GM21390 (cell line): ENCODE measurements at regions not wholly inside any gene's neighbourhood (a gene's known extent, or its start where the extent isn't known, plus 50 kb on each side); places are given as distances from the start of the nearest gene placed in this dataset.

Source experiments
- ATAC-seq: cut with Tn5 transposase; IDR thresholded peaks from one replicate; pipeline ENCODE4 v1.9.1; 2021; ENCODE audit not compliant: unreplicated experiment

DNA sequence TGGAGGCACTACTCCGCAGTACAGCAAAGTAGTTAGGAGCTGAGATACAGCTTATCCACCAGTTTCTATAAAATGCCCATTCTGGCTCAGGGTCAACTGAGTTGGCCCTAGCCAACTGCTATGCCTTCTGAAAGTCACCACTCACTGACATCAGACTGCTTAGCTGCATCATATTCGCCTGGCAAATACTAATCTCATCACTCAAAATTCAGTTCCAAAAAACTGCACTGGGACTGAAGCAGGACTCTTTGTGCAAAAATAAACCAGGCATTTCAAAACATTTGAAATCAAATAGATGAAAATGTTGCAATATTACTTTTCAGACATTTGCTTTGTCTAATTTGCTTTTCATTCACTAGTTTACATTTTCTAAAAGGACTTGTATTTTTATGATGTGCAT lies 230.0 kb downstream of the ALDH8A1 start:
- ATAC-seq: no peak

GRCh38 chr6:134719286-134719685 lies 230.6 kb downstream of the ALDH8A1 start:
- ATAC-seq: no peak

GRCh38 chr6:134714679-134715078 lies 235.2 kb downstream of the ALDH8A1 start:
- no peak for ATAC-seq

GRCh38 chr6:134714113-134714512 lies 235.8 kb downstream of the ALDH8A1 start:
- ATAC-seq: no peak

DNA sequence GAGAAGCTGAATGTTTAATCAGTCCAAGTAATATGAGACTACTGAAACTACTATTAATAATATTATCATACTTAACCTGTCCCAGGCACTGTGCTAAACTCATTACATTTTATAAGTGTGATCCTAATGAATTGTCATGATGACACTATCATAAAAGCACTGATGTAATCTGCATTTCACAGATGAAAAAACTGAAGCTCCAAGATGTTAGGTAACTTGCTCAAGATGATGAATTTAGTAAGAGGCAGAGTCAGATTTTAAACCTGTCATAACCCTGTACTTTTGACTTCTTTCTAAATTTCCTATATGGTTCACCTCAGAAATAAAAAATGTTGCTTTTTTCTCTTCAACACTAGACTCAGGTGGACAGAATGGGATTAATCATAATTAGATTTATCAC lies 237.6 kb downstream of the ALDH8A1 start:
- no peak for ATAC-seq

GRCh38 chr6:134708079-134708478 lies 241.8 kb downstream of the ALDH8A1 start:
- ATAC-seq: no peak

GRCh38 chr6:134707342-134708031 lies 242.4 kb downstream of the ALDH8A1 start:
- ATAC-seq: no peak

GRCh38 chr6:134706806-134707205 lies 243.1 kb downstream of the ALDH8A1 start:
- no peak for ATAC-seq

DNA sequence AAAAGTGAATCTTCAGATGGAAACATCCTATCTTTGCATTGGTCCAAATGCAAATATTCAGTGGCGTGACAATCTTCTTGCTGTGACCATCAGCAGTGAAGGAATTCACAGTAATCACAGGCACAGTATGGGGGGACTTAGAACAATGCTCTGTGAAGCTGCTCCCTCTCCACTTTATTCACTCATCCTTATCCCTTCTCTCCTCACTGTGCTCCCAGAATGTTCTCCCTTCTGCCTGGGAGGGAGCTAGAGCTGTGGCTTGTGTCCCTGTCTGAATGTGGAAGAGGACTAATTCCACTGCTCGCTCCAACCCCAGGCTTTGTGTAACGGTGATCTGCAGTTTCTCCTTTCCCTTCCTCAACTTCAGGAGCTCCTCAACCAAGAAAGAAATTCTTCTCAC lies 243.7 kb downstream of the ALDH8A1 start:
- ATAC-seq: no peak

DNA sequence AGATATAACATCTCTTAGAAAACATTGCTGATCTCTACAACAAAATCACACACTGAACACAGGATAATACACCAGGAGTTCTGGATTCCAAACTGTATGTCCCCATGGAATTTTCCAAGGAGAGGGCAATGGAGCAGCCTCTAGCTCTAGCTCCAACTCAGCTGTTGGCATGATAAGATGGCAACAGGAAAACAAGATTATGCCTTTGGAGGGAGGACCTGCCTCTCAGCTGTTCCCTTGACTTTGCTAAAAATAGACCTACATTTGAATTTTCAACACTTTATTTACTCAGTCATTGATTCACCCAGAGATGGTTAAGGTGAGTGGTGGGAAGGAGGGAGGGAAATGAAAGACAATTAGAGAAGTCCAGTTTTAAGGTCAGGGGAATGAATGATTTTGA lies 246.7 kb downstream of the ALDH8A1 start:
- no peak for ATAC-seq

DNA sequence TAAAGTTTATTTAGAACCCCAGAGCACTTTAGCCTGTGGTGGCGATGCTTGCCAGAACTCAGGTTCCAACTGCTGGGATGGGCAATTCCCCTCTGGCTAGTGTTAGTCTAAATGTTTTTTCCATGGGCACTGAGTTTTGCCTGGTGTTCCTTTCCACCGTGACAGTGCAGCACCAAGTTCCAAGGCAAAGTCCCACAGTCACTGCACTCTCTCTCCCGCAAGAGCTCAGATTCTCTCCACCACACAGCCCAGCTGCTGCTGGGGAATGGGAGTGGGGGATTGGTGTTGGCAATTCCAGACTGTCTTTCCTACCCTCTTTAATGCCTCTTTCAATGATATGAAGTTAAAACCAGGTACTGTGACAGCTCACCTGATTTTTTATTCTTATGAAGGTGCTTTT lies 247.6 kb downstream of the ALDH8A1 start:
- ATAC-seq: no peak

DNA sequence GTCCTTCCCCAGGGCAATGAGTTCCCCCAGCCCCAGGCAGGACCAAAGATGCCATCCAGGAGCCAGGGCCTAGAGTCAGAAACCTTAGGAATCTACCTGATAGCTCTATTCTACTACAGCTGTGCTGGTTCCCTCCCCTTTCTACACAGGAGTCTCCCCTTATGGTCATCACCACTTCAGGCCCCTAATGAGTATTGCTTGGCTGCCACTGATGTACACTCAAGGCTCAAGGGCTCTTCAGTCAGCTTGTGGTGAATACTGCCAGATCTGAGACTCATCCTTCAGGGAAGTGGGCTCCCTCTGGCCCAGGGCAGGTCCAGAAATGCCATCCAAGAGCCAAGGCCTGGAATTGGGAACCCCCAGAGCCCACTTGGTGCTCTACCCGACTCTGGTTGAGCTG lies 248.6 kb downstream of the ALDH8A1 start:
- ATAC-seq: no peak

DNA sequence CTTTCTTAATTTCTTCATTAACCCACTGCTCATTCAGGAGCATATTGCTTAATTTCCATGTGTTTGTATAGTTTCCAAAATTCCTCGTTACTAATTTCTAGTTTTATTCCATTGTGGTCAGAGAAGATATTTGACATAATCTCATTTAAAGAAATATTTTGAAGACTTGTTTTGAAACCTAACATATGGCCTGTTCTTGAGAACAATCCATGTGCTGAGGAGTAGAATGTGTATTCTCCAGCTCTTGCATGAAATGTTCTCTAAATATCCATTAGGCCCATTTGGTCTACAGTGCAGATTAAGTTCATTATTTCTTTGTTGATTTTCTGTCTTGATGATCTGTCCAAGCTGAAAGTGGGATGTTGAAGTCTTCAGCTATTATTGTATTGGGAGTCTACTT lies 251.7 kb downstream of the ALDH8A1 start:
- no peak for ATAC-seq

GRCh38 chr6:134692008-134692407 lies 257.9 kb downstream of the ALDH8A1 start:
- no peak for ATAC-seq

- no peak for ATAC-seq
Measured at GRCh38 chr6:134691180-134691579, 258.7 kb downstream of the ALDH8A1 start.

- no peak for ATAC-seq
Measured at GRCh38 chr6:134690048-134690447, 259.9 kb downstream of the ALDH8A1 start.

DNA sequence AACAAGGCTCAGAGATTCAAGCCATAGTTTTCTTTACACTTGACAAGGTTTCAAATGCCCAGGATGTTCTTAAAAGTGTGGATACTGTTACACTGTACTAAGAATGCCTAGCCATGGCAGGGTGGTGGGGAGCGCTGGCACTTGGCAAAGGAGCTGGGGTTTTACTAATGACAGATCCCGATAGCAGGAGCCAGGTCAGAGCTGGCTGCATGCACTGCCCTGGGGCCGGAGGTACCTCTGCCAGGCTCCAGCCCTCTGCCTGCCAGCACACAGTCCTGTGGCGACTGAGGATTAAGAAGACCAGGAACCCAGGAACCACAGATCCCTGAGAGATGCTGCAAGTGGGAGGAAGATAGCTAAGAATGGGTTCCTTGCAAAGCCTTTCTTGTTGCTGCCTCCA lies 260.3 kb downstream of the ALDH8A1 start:
- ATAC-seq: no peak

GRCh38 chr6:134689177-134689576 lies 260.7 kb downstream of the ALDH8A1 start:
- ATAC-seq: no peak

DNA sequence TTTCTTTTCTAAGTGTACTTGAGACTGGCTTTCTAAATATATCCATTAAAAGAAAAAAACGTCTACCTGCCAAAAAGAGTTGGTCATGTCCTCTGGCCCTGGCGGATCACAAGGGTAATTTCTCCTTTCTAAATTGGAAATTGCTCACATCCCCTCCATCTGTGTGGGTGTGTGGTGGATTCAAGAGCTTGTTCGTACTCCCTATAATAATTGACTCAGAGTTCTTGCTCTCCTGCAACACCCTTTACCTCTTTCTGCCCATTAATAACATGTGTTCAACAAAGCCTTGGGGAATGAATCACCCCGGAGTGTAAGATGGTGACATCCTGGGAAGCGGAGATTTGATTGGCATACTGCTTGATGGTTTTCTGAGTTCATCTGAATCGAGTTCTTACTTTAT lies 263.8 kb downstream of the ALDH8A1 start:
- ATAC-seq: no peak

GRCh38 chr6:134684423-134684795 lies 265.5 kb downstream of the ALDH8A1 start:
- no peak for ATAC-seq

GRCh38 chr6:134683783-134684422 lies 266.0 kb downstream of the ALDH8A1 start:
- no peak for ATAC-seq

DNA sequence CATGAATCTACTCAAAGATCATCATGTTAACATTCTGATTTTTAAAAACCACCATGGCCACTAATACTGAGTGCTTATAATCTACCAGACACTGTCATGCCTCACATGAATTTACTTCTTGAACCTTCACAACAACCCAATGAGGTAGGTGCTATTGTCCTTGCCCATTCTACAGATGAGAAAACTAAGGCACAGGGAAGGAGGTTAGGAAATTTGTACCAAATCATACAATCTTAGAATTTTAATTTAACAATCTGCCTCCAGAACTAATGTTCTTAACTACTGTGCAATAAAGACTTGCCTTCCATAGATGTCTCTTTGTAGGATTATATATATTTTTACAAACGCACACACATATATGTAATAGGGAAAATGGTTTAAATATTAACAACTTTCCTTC lies 269.5 kb downstream of the ALDH8A1 start:
- ATAC-seq: no peak

GRCh38 chr6:134680021-134680420 lies 269.9 kb downstream of the ALDH8A1 start:
- ATAC-seq: no peak
